ENCODE measurements at regions not wholly inside any gene's neighbourhood (a gene's known extent, or its start where the extent isn't known, plus 50 kb on each side); places are given as distances from the start of the nearest gene placed in this dataset.

GRCh38 chr18:44128365-44128764 lies 552.3 kb upstream of the SETBP1 start:
- Histone ChIP-seq H3K27ac (replicated peaks in 1 of 4) (no peak overlapping the region), H3K4me1 (peaks cover 0 to 6% (median 3%) of the 10 kb centered on the region in 4 donors), H3K9me3 (no peaks in the 10 kb centered on the region), H3K4me3 (no peak overlapping the region), H3K27me3 (no peaks in the 10 kb centered on the region), H3K36me3 (no peaks in the 10 kb centered on the region)
- TF ChIP-seq POLR2A (IDR thresholded peaks at IDR 0.05; ENCODE audit: low read depth), result no peak
- TF ChIP-seq POLR2AphosphoS5 (IDR thresholded peaks at IDR 0.05), result no peak
- TF ChIP-seq CTCF (IDR thresholded peaks at IDR 0.05), result no peak
- no peak for TF ChIP-seq EP300 (IDR thresholded peaks at IDR 0.05)
- intact Hi-C loops (cut with DNase I), result no loop called here
- DNase-seq (ENCODE audit: extremely low spot score), result no peak
- WGBS, result 85% methylated on average over 1 of the region's 1 CpG

DNA sequence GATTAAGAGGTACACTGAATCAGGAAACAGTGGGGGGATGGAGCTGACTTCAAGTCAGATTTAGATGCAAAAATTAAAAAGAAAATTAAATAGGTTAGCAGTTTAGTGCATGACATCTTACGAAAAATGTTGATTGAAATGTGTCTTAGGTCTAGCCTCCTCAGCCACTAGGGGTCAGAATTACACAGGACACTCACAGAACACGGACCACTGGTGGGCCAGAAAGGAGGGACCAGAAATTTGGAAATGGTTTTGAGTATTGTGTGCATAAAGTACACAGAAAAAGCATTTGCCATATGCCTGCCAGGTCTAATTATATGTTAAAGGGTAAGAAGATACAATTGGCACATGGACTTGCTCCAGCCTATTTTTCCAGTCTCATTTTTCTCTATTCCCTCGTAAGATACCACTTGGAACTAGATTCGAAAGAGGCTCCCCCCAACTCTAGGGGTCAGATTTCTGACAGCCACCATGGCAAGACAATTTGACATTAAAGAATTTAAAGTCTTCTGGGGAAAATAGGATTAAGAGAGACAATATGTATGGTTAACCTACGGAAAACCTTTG lies 550.2 kb upstream of the SETBP1 start:
- Histone ChIP-seq H3K4me1 (peaks cover 0 to 6% (median 3%) of the 10 kb centered on the region in 4 donors), H3K27ac (replicated peaks in 1 of 4) (no peak overlapping the region), H3K9me3 (no peaks in the 10 kb centered on the region), H3K36me3 (no peaks in the 10 kb centered on the region), H3K27me3 (no peaks in the 10 kb centered on the region), H3K4me3 (no peak overlapping the region)
- WGBS, result 68% methylated on average over 5 of the region's 5 CpGs
- intact Hi-C loops (cut with DNase I), result loop anchor here (5.0 kb wide), 1 partner anchor 547 kb away; no protein-coding TSS in a partner anchor
- TF ChIP-seq CTCF (IDR thresholded peaks at IDR 0.05) (peak; percentile 54 to 67 (median 57)), POLR2AphosphoS5 (IDR thresholded peaks at IDR 0.05) (no peak)
- DNase-seq (ENCODE audit: extremely low spot score), result no peak

DNA sequence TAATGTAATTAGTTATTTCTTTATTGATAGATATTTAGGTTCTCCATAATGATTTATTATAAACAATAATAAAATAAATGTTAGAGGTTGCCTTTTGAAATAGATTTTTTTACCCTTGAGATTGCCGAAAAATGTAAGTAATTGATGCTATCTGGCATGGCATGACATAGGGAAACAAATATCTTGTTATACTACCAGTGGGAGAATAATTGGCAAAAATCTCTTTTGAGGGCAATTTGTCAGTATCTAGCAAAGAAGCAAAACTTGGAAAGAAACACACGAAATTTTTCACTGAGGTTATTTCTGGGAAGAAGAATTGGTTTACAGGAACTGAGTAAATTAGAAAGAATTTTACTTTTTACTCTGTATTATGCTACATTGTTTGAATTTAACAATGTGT lies 547.2 kb upstream of the SETBP1 start:
- peaks cover 0 to 6% (median 3%) of the 10 kb centered on the region in 4 donors for H3K4me1 ChIP-seq
- H3K36me3 ChIP-seq, result no peaks in the 10 kb centered on the region
- 63% methylated on average over 2 of the region's 2 CpGs for WGBS
- H3K27me3 ChIP-seq, result no peaks in the 10 kb centered on the region
- no peak overlapping the region for H3K27ac ChIP-seq (replicated peaks in 1 of 4)
- intact Hi-C loops (cut with DNase I), result loop anchor here (5.0 kb wide), 1 partner anchor 544 kb away; no protein-coding TSS in a partner anchor
- H3K4me3 ChIP-seq, result no peak overlapping the region
- TF ChIP-seq POLR2A (IDR thresholded peaks at IDR 0.05; ENCODE audit: low read depth) (no peak), CTCF (IDR thresholded peaks at IDR 0.05) (no peak)
- no peak for DNase-seq (ENCODE audit: extremely low spot score)
- H3K9me3 ChIP-seq, result peaks cover 0 to 3% (median 0%) of the 10 kb centered on the region in 4 donors

- no peak for DNase-seq (ENCODE audit: extremely low spot score)
- Histone ChIP-seq H3K36me3 (no peaks in the 10 kb centered on the region), H3K27ac (replicated peaks in 1 of 4) (no peak overlapping the region), H3K9me3 (peaks cover 0 to 3% (median 0%) of the 10 kb centered on the region in 4 donors), H3K27me3 (no peaks in the 10 kb centered on the region), H3K4me3 (no peak overlapping the region), H3K4me1 (peaks cover 0 to 6% (median 3%) of the 10 kb centered on the region in 4 donors)
- WGBS, result 89% methylated on average over 4 of the region's 4 CpGs
- no peak for TF ChIP-seq EP300 (IDR thresholded peaks at IDR 0.05)
- no peak for TF ChIP-seq POLR2A (IDR thresholded peaks at IDR 0.05; ENCODE audit: low read depth)
- TF ChIP-seq POLR2AphosphoS5 (IDR thresholded peaks at IDR 0.05), result no peak
- no peak for TF ChIP-seq CTCF (IDR thresholded peaks at IDR 0.05)
- intact Hi-C loops (cut with DNase I), result loop anchor here (5.0 kb wide), 1 partner anchor 543 kb away; no protein-coding TSS in a partner anchor
Measured at GRCh38 chr18:44134447-44134846, 546.2 kb upstream of the SETBP1 start.

DNA sequence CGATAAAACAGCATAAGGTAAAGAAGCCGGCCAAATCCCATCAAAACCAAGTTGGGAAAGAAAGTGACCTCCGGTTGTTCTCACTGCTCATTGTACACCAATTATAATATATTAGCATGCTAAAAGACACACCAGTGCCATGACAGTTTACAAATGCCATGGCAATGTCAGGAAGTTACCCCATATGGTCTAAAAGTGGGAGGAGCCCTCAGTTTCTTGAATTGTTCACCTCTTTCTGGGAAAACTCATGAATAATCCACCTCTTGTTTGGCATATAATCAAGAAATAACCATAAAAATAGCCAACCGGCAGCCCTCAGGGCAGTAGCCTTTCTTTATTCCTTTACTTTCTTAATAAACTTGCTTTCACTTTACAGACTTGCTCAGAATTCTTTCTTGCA lies 544.9 kb upstream of the SETBP1 start:
- Histone ChIP-seq H3K9me3 (peaks cover 0 to 3% (median 0%) of the 10 kb centered on the region in 4 donors), H3K36me3 (no peaks in the 10 kb centered on the region), H3K4me3 (no peak overlapping the region), H3K27ac (replicated peaks in 1 of 4) (no peak overlapping the region), H3K4me1 (peaks cover 0 to 9% (median 7%) of the 10 kb centered on the region in 4 donors), H3K27me3 (no peaks in the 10 kb centered on the region)
- intact Hi-C loops (cut with DNase I), result no loop called here
- WGBS, result 95% methylated on average over 4 of the region's 4 CpGs
- no peak for DNase-seq (ENCODE audit: extremely low spot score)
- TF ChIP-seq POLR2AphosphoS5 (IDR thresholded peaks at IDR 0.05) (no peak), EP300 (IDR thresholded peaks at IDR 0.05) (no peak), POLR2A (IDR thresholded peaks at IDR 0.05; ENCODE audit: low read depth) (no peak), CTCF (IDR thresholded peaks at IDR 0.05) (no peak)
